Left lung (tissue), 4 donors: ENCODE measurements at regions not wholly inside any gene's neighbourhood (a gene's known extent, or its start where the extent isn't known, plus 50 kb on each side); places are given as distances from the start of the nearest gene placed in this dataset.

ENCODE experiments used
- ATAC-seq: fragments of 200-7000 bp; cut with Tn5 transposase; one replicate; pipeline ENCODE4 v1.9.1; 2020; ENCODE audit warnings: moderate library complexity
- DNase-seq, 4 donors: peaks; one replicate each; pipeline ENCODE4 v3.0.0-alpha.2; 2013 to 2020
- H3K27ac ChIP-seq, 2 donors: fragments of 200-600 bp; sonication (generic) in 1 of 2; one replicate each; pipeline versions ENCODE4 v1.5.0 to v1.8.0; 2020 to 2021
- H3K27me3 ChIP-seq, 2 donors: fragments of 200-600 bp; sonication (generic) in 1 of 2; one replicate each; pipeline versions ENCODE4 v1.5.0 to v1.8.0; 2020 to 2021
- H3K36me3 ChIP-seq, 2 donors: fragments of 200-600 bp; sonication (generic) in 1 of 2; one replicate each; pipeline versions ENCODE4 v1.5.0 to v1.8.0; 2020 to 2021
- H3K4me1 ChIP-seq, 2 donors: fragments of 200-600 bp; one replicate each; pipeline ENCODE4 v1.8.0; 2021
- H3K4me3 ChIP-seq, 2 donors: fragments of 200-600 bp; sonication (generic) in 1 of 2; one replicate each; pipeline versions ENCODE4 v1.5.0 to v1.8.0; 2020 to 2021; ENCODE audit warnings: mild to moderate bottlenecking in 1 of 2
- H3K9me3 ChIP-seq, 2 donors: fragments of 200-600 bp; sonication (generic) in 1 of 2; one replicate each; pipeline versions ENCODE4 v1.5.0 to v1.8.0; 2020 to 2021
- intact Hi-C, 2 donors: fragments of 100-400 bp; cut with DNase I; formaldehyde crosslinking; loops; one replicate each; pipeline versions ENCODE4 v1.11.2 to v1.14.2; 2022
- TF ChIP-seq, protein P1 (sequence below), 2 donors: fragments of 200-600 bp; sonication (generic) in 1 of 2; IDR thresholded peaks; one replicate each; pipeline versions ENCODE4 v1.5.0 to v1.8.0; 2021; ENCODE audit warnings: antibody characterized with exemption in 2 of 2
- donor health status: DM: no; HTN: yes; CAD: no.
- donor health status: DM: no; HTN: no; CAD: no.

DNA sequence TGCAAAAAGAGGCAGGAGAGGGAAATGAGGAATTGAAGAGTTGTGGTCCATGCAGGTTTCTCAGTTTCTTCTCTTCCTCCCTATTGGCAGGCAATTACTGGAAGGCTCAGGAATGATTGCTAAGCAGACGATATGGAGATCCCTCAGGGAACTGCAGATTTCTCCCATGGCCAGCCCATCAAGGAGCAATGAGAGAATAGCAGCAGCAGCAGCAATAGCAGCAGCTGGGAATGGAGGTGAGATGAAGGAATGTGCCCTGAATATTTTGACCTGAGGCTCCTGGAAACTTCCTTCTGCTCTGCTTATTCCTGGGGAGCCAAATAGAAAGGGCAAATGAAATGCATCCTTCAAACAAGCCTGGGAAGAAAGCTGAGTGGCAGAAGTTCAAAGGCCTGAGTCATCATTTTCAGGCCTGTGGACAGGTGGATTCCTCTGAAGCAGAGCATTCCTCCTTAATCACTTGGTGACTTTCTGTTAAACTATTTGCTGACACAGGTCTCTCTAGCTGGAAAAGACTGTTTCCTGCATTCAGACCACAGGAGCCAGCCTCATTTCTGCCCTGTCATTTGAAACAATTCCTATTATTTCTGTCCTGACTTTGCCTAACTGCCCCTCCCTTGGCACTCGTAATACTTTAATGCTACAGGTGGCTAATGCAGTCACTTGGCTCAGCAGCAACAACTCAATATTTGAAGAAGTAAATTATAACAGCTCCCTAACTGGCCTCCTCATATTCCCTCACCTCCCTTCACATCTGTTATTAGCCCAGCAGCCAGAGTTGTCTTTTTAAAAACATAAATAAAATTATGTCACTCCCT, 146.9 kb upstream of the GADL1 start:
- intact Hi-C loops: no loop called here
- Histone ChIP-seq H3K27me3 (no peaks in the 10 kb centered on the region), H3K4me1 (no peaks in the 10 kb centered on the region), H3K4me3 (no peak overlapping the region), H3K27ac (no peak overlapping the region), H3K9me3 (peaks cover 0 to 12% of the 10 kb centered on the region in 2 donors), H3K36me3 (no peaks in the 10 kb centered on the region)
- ATAC-seq: peak; percentile 93
- no peak for DNase-seq
- TF ChIP-seq, protein P1, sequence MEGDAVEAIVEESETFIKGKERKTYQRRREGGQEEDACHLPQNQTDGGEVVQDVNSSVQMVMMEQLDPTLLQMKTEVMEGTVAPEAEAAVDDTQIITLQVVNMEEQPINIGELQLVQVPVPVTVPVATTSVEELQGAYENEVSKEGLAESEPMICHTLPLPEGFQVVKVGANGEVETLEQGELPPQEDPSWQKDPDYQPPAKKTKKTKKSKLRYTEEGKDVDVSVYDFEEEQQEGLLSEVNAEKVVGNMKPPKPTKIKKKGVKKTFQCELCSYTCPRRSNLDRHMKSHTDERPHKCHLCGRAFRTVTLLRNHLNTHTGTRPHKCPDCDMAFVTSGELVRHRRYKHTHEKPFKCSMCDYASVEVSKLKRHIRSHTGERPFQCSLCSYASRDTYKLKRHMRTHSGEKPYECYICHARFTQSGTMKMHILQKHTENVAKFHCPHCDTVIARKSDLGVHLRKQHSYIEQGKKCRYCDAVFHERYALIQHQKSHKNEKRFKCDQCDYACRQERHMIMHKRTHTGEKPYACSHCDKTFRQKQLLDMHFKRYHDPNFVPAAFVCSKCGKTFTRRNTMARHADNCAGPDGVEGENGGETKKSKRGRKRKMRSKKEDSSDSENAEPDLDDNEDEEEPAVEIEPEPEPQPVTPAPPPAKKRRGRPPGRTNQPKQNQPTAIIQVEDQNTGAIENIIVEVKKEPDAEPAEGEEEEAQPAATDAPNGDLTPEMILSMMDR (IDR thresholded peaks at IDR 0.05): no peak

DNA sequence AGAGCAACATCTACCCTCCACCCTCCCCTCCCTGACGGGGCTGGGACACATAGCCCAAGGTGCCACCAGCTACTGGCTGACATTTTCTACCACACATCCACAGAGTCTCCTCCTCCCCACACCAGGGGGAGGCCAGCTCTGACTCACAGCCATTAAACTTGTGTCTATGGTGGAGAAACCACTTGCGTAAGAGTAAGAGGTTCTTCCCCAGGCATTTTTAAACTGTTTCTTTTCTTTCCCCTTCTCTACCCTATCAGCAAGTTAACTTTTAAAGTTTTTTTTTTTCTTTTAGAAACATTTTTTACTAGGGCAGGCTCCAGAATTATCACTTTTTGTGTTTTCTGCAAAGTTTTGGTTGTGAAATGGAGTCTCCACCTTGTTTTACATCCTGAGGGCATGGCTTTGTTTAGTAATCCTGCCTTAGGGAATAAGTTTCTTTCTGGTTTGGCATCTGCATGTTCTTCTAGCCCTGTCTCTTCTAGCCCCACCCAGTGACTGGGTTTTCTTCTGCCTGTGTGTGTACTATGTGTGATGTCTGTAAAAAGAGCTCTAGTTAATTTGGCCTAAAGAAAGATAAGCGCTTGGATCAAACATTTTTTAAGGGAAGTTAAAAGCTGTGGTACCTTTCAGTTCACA, 148.8 kb upstream of the GADL1 start:
- Histone ChIP-seq H3K4me3 (no peak overlapping the region), H3K27me3 (no peaks in the 10 kb centered on the region), H3K4me1 (no peaks in the 10 kb centered on the region), H3K27ac (no peak overlapping the region), H3K36me3 (no peaks in the 10 kb centered on the region), H3K9me3 (peaks cover 0 to 12% of the 10 kb centered on the region in 2 donors)
- DNase-seq: no peak
- TF ChIP-seq, protein P1 (IDR thresholded peaks at IDR 0.05): no peak
- no peak for ATAC-seq
- intact Hi-C loops: no loop called here

DNA sequence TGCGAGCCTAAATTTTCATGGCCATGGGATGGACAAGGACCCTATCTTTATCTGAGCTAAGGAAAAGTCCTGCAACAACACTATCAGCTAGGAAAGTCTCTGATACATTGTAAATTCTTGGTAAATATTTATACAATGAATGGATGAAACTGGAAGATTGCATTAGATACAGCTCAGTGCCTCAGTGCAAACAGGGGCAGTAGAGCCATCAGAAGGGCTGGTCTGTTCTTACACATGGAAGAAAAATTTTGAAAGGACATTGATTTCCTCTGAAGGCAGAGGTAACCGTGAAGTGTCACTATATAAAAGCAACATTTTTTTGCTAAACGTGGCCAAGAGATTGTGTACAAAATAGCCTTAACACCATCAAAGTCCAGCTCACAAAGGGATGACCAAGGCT, 153.2 kb upstream of the GADL1 start:
- Histone ChIP-seq H3K4me3 (no peak overlapping the region), H3K9me3 (peaks cover 0 to 14% of the 10 kb centered on the region in 2 donors), H3K27me3 (no peaks in the 10 kb centered on the region), H3K36me3 (no peaks in the 10 kb centered on the region), H3K4me1 (no peaks in the 10 kb centered on the region), H3K27ac (no peak overlapping the region)
- intact Hi-C loops: no loop called here
- ATAC-seq (no peak), DNase-seq (no peak)
- TF ChIP-seq, protein P1 (IDR thresholded peaks at IDR 0.05): no peak

DNA sequence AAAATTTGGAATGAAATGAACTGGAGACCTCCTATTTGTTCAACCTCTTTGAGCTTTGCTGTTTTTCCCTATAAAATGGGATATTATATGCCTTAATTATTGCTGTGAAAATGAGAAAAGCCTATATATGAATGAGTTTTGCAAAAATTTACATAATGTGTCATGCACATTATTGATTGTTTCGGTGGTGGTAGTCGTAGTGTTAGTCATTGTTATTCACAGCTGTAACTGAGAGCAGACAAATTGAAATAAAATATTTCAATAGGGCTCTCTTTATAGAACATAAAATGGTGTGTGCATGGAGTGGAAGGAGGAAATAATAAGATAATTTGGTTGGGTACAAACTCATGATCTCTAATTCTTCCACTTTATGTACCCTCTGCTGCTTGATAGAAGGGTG, 153.7 kb upstream of the GADL1 start:
- TF ChIP-seq, protein P1 (IDR thresholded peaks at IDR 0.05): no peak
- no peak overlapping the region for H3K27ac ChIP-seq
- no peak overlapping the region for H3K4me3 ChIP-seq
- peaks cover 0 to 9% of the 10 kb centered on the region in 2 donors for H3K9me3 ChIP-seq
- H3K27me3 ChIP-seq: no peaks in the 10 kb centered on the region
- H3K4me1 ChIP-seq: no peaks in the 10 kb centered on the region
- ATAC-seq (no peak), DNase-seq (no peak)
- H3K36me3 ChIP-seq: no peaks in the 10 kb centered on the region
- intact Hi-C loops: no loop called here

DNA sequence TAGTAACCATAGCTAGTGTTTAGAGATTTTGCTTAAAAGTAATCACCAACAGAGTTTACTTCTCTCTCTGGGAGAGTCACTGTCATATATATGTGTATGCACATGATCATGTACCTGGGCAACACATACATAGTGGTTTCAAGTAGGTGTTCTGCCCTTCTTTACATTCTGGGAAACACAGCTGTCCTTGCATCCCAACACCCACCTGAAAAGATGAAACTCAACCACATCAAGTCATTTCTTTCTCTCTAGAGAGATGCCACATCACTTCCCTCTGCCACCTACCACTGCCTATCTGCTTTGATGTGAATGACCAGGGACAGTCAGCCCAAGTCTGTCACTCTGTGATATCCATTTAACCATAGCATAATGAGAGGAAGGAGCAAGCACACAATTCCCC, 155.8 kb upstream of the GADL1 start:
- TF ChIP-seq, protein P1 (IDR thresholded peaks at IDR 0.05): no peak
- intact Hi-C loops: no loop called here
- Histone ChIP-seq H3K27me3 (no peaks in the 10 kb centered on the region), H3K9me3 (peaks cover 0 to 5% of the 10 kb centered on the region in 2 donors), H3K36me3 (no peaks in the 10 kb centered on the region), H3K4me3 (no peak overlapping the region), H3K27ac (no peak overlapping the region), H3K4me1 (no peaks in the 10 kb centered on the region)
- no peak for ATAC-seq
- no peak for DNase-seq
